Heart right ventricle (tissue), 16 donors: ENCODE measurements at regions not wholly inside any gene's neighbourhood (a gene's known extent, or its start where the extent isn't known, plus 50 kb on each side); places are given as distances from the start of the nearest gene placed in this dataset.
"Not testable (repeated sequence)": the region's sequence is repeated elsewhere in the genome, so short reads cannot be mapped to it uniquely, and the experiment has no call there.

Experiments used
- ATAC-seq, 8 donors: fragments of 200-7000 bp; cut with Tn5 transposase; one replicate each; pipeline ENCODE4 v1.9.1; 2020; ENCODE audit warnings: mild to moderate bottlenecking in 8 of 8, moderate library complexity in 8 of 8, moderate number of reproducible peaks in 1 of 8
- DNase-seq, 2 donors: peaks; one replicate each; pipeline ENCODE4 v3.0.0-alpha.2; 2020
- H3K27ac ChIP-seq, 10 donors: fragments of 200-600 bp; sonication (generic) in 2 of 10; one replicate each; pipeline versions ENCODE4 v1.5.0 to v1.8.0; 2020 to 2022; ENCODE audit warnings: mild to moderate bottlenecking in 3 of 10
- H3K27me3 ChIP-seq, 7 donors: fragments of 200-600 bp; one replicate each; pipeline ENCODE4 v1.8.0; 2021 to 2022; ENCODE audit warnings: mild to moderate bottlenecking in 2 of 7
- H3K36me3 ChIP-seq, 9 donors: fragments of 200-600 bp; sonication (generic) in 1 of 9; one replicate each; pipeline versions ENCODE4 v1.5.0 to v1.8.0; 2020 to 2022; ENCODE audit warnings: mild to moderate bottlenecking in 2 of 9
- H3K4me1 ChIP-seq, 9 donors: fragments of 200-600 bp; sonication (generic) in 1 of 9; one replicate each; pipeline versions ENCODE4 v1.5.0 to v1.8.0; 2020 to 2022; ENCODE audit warnings: mild to moderate bottlenecking in 4 of 9
- H3K4me3 ChIP-seq, 10 donors: fragments of 200-600 bp; sonication (generic) in 2 of 10; one replicate each; pipeline versions ENCODE4 v1.5.0 to v1.8.0; 2020 to 2022; ENCODE audit warnings: mild to moderate bottlenecking in 7 of 10, moderate library complexity in 2 of 10
- H3K9me3 ChIP-seq, 11 donors: fragments of 200-600 bp in 10 of 11; sonication (generic) in 2 of 11; one replicate each; pipeline versions ENCODE4 v1.5.0 to v1.8.0; 2013 to 2022; ENCODE audit warnings: mild to moderate bottlenecking in 2 of 11, control low read depth in 1 of 11, moderate library complexity in 1 of 11
- whole genome bisulfite sequencing, 2 donors: extraction: QIAGEN DNeasy Blood & Tissue Kit; methylation state at CpG; one replicate each; pipeline ENCODE4 v1.1.7; 2013; ENCODE audit warnings: inconsistent platforms in 1 of 2; 5-methylcytosine and 5-hydroxymethylcytosine counted together
- intact Hi-C, 10 donors: fragments of 100-400 bp; cut with DNase I; formaldehyde crosslinking; loops; one replicate each; pipeline versions ENCODE4 v1.11.1 to v1.14.2; 2022
- TF ChIP-seq, protein P1 (sequence below), 9 donors: fragments of 200-600 bp; sonication (generic) in 2 of 9; IDR thresholded peaks; one replicate each; pipeline versions ENCODE4 v1.5.0 to v1.8.0; 2021 to 2022; ENCODE audit warnings: antibody characterized with exemption in 9 of 9, mild to moderate bottlenecking in 5 of 9, moderate library complexity in 1 of 9
- donor health status: Arrhythmogenic right ventricular cardiomyopathy.
- donor health status: ischemic (EF 13 %, LVEDD 7.1; RV severe dilation, severe dysfunction).
- donor health status: healthy with polysubstance abuse.
- donor health status: DM: no; HTN: yes; CAD: no.
- donor health status: DM: no; HTN: no; CAD: no.
- donor health status: ischemic (EF 25% LVEDD 6.9; RV normal size, moderate dysfunction).
- donor health status: ischemic (EF 25% LVEDD 5.7; RV mildly dilated, moderate dysfunction).
- donor health status: healthy.
- donor health status: DM: yes; HTN: yes; CAD: no.
- donor health status: Ischemic cardiomyopathy.
- donor health status: ischemic (EF 35%, LVEDD 5.7; RV mildly dilated, moderate dysfunction).
- donor health status: nonischemic (EF 11% LVEDD 7.7; RV severe dilation, severe dysfunction).
- donor health status: DM: yes; HTN: yes; CAD: no.
- donor health status: PGD.
- donor health status: ischemic (EF 29% LVEDD 5.4; RV normal size, mild dysfunction).
- donor health status: nonischemic (EF 23%, LVEDD 6.1; RV moderate dilation, normal function).

DNA sequence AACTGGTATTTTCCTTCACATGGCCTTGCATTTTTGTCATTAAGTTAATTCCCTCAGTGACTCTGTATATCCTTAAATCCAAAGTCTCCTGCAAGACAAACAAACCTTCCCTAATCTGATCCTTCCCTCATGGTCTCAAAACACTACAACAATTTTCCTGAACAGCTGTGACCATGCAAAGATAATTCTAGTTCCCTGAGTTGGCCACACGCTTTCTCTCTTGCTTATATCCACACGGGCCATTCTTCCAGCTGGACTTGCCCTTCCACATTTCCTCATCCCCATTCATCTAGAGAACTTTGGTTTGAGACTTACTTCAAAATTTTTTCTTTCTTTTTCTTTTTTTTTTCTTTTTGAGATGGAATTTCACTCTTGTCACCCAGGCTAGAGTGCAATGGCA is 1590.7 kb downstream of the STIM2 start:
- no peaks in the 10 kb centered on the region for H3K27me3 ChIP-seq
- peaks cover 0 to 19% (median 0%) of the 10 kb centered on the region in 11 donors for H3K9me3 ChIP-seq
- ATAC-seq (no peak), DNase-seq (no peak)
- WGBS, 2 donors, result 75% methylated on average over 2 of the region's 2 CpGs
- H3K4me1 ChIP-seq, result no peaks in the 10 kb centered on the region
- TF ChIP-seq, protein P1, sequence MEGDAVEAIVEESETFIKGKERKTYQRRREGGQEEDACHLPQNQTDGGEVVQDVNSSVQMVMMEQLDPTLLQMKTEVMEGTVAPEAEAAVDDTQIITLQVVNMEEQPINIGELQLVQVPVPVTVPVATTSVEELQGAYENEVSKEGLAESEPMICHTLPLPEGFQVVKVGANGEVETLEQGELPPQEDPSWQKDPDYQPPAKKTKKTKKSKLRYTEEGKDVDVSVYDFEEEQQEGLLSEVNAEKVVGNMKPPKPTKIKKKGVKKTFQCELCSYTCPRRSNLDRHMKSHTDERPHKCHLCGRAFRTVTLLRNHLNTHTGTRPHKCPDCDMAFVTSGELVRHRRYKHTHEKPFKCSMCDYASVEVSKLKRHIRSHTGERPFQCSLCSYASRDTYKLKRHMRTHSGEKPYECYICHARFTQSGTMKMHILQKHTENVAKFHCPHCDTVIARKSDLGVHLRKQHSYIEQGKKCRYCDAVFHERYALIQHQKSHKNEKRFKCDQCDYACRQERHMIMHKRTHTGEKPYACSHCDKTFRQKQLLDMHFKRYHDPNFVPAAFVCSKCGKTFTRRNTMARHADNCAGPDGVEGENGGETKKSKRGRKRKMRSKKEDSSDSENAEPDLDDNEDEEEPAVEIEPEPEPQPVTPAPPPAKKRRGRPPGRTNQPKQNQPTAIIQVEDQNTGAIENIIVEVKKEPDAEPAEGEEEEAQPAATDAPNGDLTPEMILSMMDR (IDR thresholded peaks at IDR 0.05), result no peak
- intact Hi-C loops, result no loop called here
- no peak overlapping the region for H3K27ac ChIP-seq
- no peak overlapping the region for H3K4me3 ChIP-seq
- H3K36me3 ChIP-seq, result no peaks in the 10 kb centered on the region

DNA sequence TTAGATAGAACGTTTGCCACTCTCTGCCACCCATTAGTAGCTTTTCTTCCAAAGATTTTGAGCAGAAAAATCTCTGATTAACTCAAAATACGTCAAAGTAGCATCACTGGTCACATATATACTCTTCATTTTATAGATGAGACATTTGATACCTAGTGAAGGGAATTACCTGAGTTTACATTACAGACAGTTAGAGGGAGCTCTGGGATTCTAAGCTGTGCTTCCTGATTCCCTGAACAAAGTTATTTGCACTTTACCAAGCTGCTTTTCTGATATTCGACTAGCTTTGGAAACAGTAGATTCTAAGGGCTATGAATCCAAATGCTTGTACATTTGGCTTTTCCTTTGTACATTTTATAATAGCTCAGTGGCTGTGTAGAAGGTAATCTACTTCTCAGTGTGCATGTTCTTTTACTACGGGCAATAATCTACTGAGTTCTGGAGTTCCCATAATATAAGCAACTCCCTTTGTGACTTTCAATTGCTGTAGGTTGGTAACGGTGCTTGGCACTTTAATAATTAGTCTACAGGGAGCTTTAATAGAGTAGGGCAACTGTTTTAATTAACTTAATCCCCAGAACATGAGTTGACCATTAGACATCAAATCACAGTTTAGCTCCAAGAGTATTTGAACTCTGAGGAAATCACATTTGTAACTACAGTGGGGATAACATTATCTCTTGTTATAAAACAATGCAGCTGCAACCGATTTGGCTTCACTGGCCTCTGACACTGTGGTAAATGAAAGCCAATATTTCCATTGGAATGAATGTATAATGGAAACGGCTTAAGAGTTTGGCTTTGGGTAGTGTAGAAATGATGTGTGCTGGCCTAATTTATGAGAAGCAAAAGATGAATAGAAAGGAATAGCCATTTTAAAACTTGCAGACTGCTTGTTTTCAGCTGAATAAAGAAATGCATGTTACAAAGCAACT is 1602.4 kb downstream of the STIM2 start:
- DNase-seq (no peak), ATAC-seq (no peak)
- intact Hi-C loops, result no loop called here
- Histone ChIP-seq H3K4me1 (no peaks in the 10 kb centered on the region), H3K36me3 (no peaks in the 10 kb centered on the region), H3K27me3 (no peaks in the 10 kb centered on the region), H3K4me3 (no peak overlapping the region), H3K9me3 (peaks cover 0 to 3% (median 0%) of the 10 kb centered on the region in 11 donors), H3K27ac (no peak overlapping the region)
- TF ChIP-seq, protein P1 (IDR thresholded peaks at IDR 0.05), result peak in 2 of 9 donors; percentile 15 to 23
- 45 to 55% methylated on average over 7 of the region's 7 CpGs for WGBS, 2 donors

DNA sequence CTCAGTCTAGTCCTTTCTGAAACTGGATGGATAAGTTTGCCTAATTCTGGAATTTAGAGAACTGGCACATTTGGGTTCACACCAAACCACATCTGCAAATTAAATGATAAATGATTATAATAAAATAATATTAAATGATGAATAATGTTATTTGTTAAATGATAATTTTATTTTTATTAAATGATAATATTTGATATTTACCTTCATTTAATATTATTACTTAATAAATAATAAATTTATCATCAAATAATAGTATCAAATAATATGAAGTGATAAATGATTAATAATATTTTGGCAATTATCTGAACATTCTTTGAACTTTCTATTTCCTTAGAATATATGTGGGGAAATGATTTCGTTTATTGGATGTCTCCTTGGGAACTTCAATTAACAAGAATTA is 1604.2 kb downstream of the STIM2 start:
- 65 to 69% methylated on average over 1 of the region's 1 CpG for whole genome bisulfite sequencing, 2 donors
- Histone ChIP-seq H3K4me1 (no peaks in the 10 kb centered on the region), H3K4me3 (no peak overlapping the region), H3K27me3 (no peaks in the 10 kb centered on the region), H3K27ac (no peak overlapping the region), H3K36me3 (no peaks in the 10 kb centered on the region), H3K9me3 (no peaks in the 10 kb centered on the region)
- TF ChIP-seq, protein P1 (IDR thresholded peaks at IDR 0.05), result no peak
- intact Hi-C loops, result no loop called here
- no peak for DNase-seq
- ATAC-seq, result no peak

DNA sequence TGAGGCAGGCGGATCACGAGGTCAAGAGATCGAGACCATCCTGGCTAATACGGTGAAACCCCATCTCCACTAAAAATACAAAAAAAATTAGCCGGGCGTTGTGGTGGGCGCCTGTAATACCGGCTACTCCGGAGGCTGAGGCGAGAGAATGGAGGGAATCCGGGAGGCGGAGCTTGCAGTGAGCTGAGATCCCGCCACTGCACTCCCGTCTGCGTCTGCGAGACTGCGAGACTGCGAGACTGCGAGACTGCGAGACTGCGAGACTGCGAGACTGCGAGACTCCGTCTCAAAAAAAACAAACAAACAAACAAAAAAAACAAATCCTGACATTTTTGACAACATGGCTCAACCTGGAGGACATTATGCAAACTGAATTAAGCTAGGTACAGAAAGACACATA is 1606.2 kb downstream of the STIM2 start:
- 96 to 97% methylated on average over 23 to 24 of the region's 24 CpGs for WGBS, 2 donors
- H3K27ac ChIP-seq, H3K9me3 ChIP-seq, DNase-seq, ATAC-seq, intact Hi-C loops, H3K36me3 ChIP-seq, H3K4me1 ChIP-seq, H3K27me3 ChIP-seq, H3K4me3 ChIP-seq: not testable (repeated sequence)

DNA sequence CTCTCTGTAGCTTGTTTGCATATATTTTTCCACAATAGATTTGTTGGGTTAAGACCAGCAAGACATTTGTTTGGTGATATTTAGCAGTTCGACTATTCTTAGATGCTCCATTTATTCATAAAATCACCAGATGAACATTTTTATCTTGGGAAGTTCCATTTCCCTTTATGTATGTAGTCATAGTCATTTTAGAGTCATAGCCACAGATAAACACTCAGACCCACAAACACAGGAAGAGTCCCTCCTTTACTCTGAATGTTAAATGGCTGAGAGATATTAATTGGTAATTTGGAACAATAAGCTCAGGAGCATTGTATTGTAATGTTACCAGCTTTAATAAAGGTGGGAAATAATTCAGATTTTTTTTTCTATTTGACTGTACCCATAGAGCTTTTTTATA is 1608.7 kb downstream of the STIM2 start:
- intact Hi-C loops, result no loop called here
- Histone ChIP-seq H3K27ac (no peak overlapping the region), H3K4me3 (no peak overlapping the region), H3K36me3 (no peaks in the 10 kb centered on the region), H3K9me3 (peaks cover 0 to 4% (median 0%) of the 10 kb centered on the region in 11 donors), H3K27me3 (no peaks in the 10 kb centered on the region), H3K4me1 (no peaks in the 10 kb centered on the region)
- TF ChIP-seq, protein P1 (IDR thresholded peaks at IDR 0.05), result no peak
- DNase-seq, result no peak
- WGBS, 2 donors, result 59 to 73% methylated on average over 1 of the region's 1 CpG
- no peak for ATAC-seq
